Gastrocnemius medialis (tissue), 4 donors: ENCODE measurements at regions not wholly inside any gene's neighbourhood (a gene's known extent, or its start where the extent isn't known, plus 50 kb on each side); places are given as distances from the start of the nearest gene placed in this dataset.

Experiments
- CTCF ChIP-seq, 5 experiments: fragments of 450-650 bp in 3 of 5; fragments of 200-600 bp in 2 of 5; sonication (generic) in 2 of 5; IDR thresholded peaks in 4 of 5; conservative IDR thresholded peaks in 1 of 5; 1 replicate in 4 of 5; 2 replicates in 1 of 5; pipeline ENCODE4 v1.5.1; 2016 to 2019; ENCODE audit warnings: antibody characterized with exemption in 5 of 5, mild to moderate bottlenecking in 3 of 5, moderate library complexity in 3 of 5
- POLR2A ChIP-seq, 2 donors: fragments of 450-650 bp; IDR thresholded peaks; one replicate each; pipeline ENCODE4 v1.6.1; 2017; ENCODE audit warnings: antibody characterized with exemption in 2 of 2, mild to moderate bottlenecking in 2 of 2, moderate library complexity in 2 of 2

- TF ChIP-seq POLR2A (IDR thresholded peaks at IDR 0.05) (no peak), CTCF (IDR thresholded peaks at IDR 0.05 in 4 of 5, conservative IDR thresholded peaks at IDR 0.05 in 1 of 5) (no peak)
These were observed 356.6 kb upstream of the SALL3 start for GRCh38 chr18:78622907-78623541.
